ENCODE measurements at regions not wholly inside any gene's neighbourhood (a gene's known extent, or its start where the extent isn't known, plus 50 kb on each side); places are given as distances from the start of the nearest gene placed in this dataset.

DNA sequence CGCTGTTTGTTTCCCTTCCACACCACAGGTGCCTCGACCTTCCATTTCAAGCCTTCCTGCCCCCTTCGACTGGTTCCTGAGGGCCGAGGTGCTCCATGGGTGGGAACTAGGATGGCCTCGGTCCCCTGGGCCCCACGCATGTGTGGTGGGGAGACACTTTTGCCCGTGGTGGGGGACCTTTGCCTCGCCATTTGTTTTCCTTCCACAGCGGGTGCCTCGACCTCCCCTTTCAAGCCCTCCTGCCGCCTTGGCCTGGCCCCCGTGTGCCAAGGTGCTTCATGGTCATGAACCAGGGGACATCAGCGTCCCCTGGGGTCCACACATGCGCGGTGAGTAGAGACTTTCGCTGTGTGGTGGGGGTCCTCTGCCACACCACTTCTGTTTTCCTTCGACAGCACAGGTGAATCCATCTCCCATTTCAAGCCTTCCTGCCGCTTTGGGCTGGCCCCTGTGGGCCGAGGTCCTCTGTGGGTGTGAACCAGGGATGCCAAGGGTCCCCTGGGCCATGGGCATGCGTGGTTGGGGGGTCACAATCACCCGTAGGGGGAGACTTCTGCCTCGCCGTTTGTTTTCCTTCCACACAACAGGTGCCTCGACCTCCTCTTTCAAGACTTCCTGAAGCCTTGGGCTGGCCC is 364.4 kb downstream of the ALG10 start:
- TF ChIP-seq GATA2 (IDR thresholded peaks at IDR 0.05; ENCODE audit: insufficient read depth, insufficient read length, low read depth, low read length) (no peak), EZH2 (IDR thresholded peaks at IDR 0.05; ENCODE audit: borderline replicate concordance, low read depth, low read length, severe bottlenecking) (no peak), MYC (IDR thresholded peaks at IDR 0.05; ENCODE audit: low read depth, low read length) (no peak), JUN (IDR thresholded peaks at IDR 0.05; ENCODE audit: borderline replicate concordance, insufficient read depth, insufficient read length, low read depth) (no peak), POLR2A (IDR thresholded peaks at IDR 0.05; ENCODE audit: low read depth, low read length) (no peak), POLR2AphosphoS5 (IDR thresholded peaks at IDR 0.05; ENCODE audit: insufficient read depth, low read depth, low read length) (no peak), FOS (IDR thresholded peaks at IDR 0.05; ENCODE audit: borderline replicate concordance, insufficient read depth, low read length) (no peak)
- TF ChIP-seq, protein P1, sequence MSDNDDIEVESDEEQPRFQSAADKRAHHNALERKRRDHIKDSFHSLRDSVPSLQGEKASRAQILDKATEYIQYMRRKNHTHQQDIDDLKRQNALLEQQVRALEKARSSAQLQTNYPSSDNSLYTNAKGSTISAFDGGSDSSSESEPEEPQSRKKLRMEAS (IDR thresholded peaks at IDR 0.05; ENCODE audit: insufficient read depth, insufficient read length) = no peak
- TF ChIP-seq, protein P2, sequence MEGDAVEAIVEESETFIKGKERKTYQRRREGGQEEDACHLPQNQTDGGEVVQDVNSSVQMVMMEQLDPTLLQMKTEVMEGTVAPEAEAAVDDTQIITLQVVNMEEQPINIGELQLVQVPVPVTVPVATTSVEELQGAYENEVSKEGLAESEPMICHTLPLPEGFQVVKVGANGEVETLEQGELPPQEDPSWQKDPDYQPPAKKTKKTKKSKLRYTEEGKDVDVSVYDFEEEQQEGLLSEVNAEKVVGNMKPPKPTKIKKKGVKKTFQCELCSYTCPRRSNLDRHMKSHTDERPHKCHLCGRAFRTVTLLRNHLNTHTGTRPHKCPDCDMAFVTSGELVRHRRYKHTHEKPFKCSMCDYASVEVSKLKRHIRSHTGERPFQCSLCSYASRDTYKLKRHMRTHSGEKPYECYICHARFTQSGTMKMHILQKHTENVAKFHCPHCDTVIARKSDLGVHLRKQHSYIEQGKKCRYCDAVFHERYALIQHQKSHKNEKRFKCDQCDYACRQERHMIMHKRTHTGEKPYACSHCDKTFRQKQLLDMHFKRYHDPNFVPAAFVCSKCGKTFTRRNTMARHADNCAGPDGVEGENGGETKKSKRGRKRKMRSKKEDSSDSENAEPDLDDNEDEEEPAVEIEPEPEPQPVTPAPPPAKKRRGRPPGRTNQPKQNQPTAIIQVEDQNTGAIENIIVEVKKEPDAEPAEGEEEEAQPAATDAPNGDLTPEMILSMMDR (IDR thresholded peaks at IDR 0.05; ENCODE audit: extremely low read depth in 1 of 2, insufficient read depth in 1 of 2, low read depth in 1 of 2, low read length in 2 of 2) = no peak
- H3K27me3 ChIP-seq (ENCODE audit: control insufficient read depth in 2 of 2, insufficient read depth in 2 of 2, low read length in 2 of 2) = no peaks in the 10 kb centered on the region
- peaks cover 1% of the 10 kb centered on the region for H3K9me3 ChIP-seq (replicated peaks; ENCODE audit: control insufficient read depth, insufficient read depth, low read length)
- H3K4me1 ChIP-seq (ENCODE audit: control insufficient read depth, extremely low read depth, insufficient read depth, low read length) = no peaks in the 10 kb centered on the region
- ChIA-PET POLR2A (no interaction called here), CTCF (no interaction called here)
- H3K4me2 ChIP-seq (ENCODE audit: insufficient read depth, low read length) = no peak overlapping the region
- no peaks in the 10 kb centered on the region for H3K79me2 ChIP-seq (ENCODE audit: control insufficient read depth, insufficient read depth, low read length)
- dilution Hi-C loops (cut with MboI; ENCODE audit: extremely low pct_ligation_motif_present, low sequenced_read_pairs) = no loop called here
- no peak overlapping the region for H3K27ac ChIP-seq (ENCODE audit: insufficient read depth, low read depth, low read length)
- DNase-seq (ENCODE audit: low read depth, low spot score) (no peak), FAIRE-seq (no peak)
- no TSS peak for BruUV-seq (replicated peaks)
- no peak overlapping the region for H3K4me3 ChIP-seq (replicated peaks in 1 of 3; ENCODE audit: insufficient read depth in 1 of 3, low read depth in 1 of 3, low read length in 3 of 3)
- H3K9ac ChIP-seq (replicated peaks; ENCODE audit: extremely low read depth, insufficient read depth, low read length) = no peak overlapping the region
- H2AFZ ChIP-seq (ENCODE audit: low read depth, low read length) = no peak overlapping the region
- no peaks in the 10 kb centered on the region for H4K20me1 ChIP-seq (replicated peaks; ENCODE audit: control insufficient read depth, extremely low read depth, insufficient read depth, low read length)
- intact Hi-C loops (cut with micrococcal nuclease) = no loop called here
- H3K9me1 ChIP-seq (replicated peaks; ENCODE audit: control insufficient read depth, extremely low read depth, insufficient read depth, low read length) = no peaks in the 10 kb centered on the region
- H3K36me3 ChIP-seq (ENCODE audit: control insufficient read depth in 2 of 2, extremely low read depth in 1 of 2, insufficient read depth in 2 of 2, low read length in 2 of 2) = no peaks in the 10 kb centered on the region
